SK-N-DZ (cell line): ENCODE measurements at regions not wholly inside any gene's neighbourhood (a gene's known extent, or its start where the extent isn't known, plus 50 kb on each side); places are given as distances from the start of the nearest gene placed in this dataset.
"Not testable (repeated sequence)": the region's sequence is repeated elsewhere in the genome, so short reads cannot be mapped to it uniquely, and the experiment has no call there.

Experiments used
- DNase-seq: peaks from one replicate; pipeline ENCODE4 v3.0.0-alpha.2; 2015; ENCODE audit warnings: low spot score

DNA sequence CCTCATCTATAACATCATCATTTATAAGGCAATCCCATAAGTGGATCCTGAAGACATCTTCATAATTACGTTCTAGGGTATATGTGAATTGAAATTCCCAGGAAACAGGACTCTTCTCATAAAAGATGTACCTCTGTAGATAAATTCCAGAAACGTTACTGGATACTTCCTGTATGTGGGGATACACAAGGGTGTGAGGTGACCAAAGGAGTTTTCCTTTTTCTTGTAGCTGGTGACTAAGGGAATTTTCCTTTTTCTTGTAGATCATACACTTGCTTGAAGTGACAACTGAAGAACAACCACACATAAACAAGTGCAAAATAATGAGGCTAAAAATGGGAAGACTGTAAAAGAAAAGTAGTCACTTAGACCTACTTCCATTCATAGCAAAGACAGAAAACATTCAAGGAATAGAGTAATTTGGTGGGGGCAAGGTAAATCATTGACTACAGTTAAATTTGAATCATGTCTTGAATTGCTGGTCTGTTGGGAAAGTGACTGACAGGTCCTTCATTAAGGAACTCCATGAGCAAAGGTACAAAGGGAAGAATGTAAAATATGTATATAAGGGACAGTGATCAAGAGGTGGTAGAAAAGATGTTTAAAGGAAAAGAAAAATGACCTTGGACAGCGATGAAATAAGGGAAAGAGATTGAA is 53.2 kb upstream of the UBE2E3 start:
- DNase-seq = no peak

DNA sequence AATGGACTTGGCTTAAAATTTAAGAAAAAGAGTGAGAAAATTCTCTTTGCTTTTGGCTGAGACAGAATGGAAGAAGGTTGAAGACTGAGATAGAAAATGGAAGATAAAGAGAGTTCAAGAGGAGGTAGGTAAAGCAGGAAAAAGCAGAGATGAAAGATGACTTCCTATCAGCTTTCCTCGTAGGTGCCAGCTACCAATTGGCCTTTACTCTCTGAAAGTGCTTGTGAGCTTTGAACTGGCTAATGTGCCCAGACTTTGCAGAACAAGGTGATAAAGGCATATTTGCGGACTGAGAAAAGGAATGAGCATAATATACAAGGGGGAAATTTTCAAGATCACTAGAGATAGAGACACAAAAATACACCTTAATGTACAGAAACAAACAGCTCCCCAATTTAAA is 54.7 kb upstream of the UBE2E3 start:
- DNase-seq = no peak

DNA sequence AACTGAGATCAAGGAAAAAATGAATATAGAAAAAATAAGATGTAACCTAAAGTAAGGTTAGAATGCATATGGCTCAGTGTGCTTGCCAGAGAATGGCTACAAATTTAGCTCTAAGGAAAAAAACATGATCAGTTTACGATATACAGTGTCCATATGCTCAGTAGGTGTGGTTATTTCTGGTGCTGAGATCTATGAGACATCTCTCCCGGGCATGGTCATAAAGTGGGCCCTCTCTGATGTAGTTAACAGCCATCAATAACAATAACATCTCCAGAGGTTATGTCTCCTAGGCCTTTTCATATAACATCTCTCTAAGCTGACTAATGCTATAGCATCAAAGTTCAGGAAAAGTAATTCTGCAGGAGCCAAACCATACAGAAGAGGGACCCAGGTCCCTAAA is 56.3 kb upstream of the UBE2E3 start:
- no peak for DNase-seq

DNA sequence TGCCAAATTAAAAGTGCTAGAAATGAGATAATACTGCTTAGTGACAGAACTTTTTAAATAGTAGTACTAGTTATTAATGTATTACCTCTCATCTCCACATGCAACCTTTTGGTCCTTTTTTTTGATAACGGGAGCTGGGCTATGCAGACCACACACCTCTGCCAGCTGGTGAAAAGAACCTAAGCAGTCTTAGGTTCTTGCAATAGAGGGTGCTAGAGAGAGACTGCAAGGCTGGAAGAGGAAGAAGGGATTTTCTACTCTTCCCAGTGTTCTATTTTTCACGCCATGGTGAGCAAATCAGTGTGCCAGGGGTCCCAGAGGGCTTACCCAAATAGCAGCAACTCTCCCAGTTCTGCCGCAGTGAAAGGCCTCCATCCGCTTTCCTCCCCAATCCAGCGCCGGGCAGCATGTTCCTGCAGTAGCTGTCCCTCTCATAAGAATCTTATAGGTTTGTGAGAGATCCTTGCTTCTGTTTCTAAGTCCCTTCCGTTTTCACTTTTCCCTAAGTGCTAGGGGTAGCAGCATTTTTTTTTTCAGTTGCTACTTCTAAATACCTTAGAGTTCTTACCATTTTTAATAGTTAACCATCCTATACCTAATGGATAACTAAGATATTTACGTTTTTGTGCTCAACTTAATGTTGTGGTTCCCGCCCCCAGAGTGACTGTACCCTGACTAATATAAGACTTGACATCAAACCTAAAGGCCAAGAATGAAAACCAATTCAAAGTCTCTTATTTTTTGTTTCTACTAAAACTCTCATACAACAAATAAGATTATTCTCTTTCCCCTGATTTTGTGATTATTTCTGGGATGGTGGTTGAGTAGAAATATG is 69.4 kb upstream of the UBE2E3 start:
- DNase-seq = no peak

DNA sequence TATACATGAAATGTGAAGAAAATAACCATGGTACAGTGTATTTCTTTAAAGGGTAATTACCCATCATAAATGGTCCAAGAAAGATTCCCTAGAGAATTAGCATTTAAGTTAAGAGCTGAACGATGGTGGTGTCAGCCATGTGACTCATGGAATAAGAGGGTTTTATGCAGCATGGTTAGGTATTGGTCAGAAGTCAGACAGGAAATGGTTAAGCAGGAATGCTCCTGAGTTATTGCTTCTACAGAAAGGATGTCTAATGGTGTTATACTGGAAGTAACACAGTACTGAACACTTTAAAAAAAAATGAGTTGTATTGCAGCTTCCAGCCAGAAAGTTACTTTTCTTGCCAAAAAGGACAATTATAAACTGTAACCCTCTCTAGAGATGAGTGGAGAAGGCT is 72.7 kb upstream of the UBE2E3 start:
- DNase-seq = no peak

DNA sequence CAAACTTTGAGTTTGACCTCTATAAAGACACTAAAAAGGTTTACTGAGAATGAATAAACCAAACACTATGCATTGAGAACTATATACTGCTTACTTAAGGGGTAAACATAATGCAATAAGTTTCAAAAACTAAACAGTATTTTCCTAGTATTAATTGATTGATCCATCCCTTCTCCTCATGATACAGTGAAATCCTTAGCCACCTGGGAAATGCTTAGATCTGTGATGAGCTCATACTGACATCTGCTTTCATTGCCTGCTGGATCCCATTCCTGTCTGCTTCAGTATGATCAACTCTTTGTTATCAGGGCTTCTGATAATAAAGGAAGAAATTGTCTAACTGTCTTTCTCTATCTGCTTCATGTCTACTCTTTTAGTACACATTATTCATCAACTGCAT is 74.9 kb upstream of the UBE2E3 start:
- DNase-seq = no peak

DNA sequence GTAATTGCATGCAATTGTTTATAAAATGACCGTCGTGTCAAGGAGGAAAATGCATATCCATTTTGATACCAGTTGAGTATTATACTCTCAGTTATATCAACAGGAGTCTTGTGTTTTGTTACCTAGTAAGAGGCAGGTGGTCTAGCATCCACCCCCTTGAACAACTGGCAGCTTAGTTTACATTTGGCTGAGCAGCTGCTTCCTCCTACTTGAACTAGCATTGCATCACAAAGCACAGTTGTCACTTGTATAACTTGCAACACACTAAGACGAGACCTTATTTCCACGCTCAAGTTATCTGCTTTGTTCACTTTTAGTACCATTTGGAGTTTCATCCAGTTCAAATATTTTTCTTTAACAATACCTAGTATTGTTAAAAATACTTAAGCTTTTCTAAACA is 75.4 kb upstream of the UBE2E3 start:
- DNase-seq = no peak

DNA sequence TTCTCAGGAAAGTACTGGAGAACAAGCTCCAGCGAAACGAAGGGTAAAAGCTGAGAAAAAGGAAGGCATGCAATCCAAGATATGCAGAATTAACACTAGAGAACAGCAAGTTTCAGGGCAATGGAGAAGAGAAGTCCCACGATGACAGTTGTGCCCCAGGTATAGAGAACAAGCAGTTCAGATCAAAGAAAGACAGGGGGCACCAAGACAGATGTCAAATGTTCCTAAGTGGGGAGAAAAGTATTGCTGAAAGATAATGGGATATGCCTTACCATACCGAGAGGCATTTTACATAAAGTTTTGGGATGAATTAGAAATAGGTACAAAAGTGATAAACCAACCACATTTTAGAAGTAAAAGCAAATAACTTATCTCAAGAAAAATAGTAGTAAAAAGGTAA is 79.1 kb upstream of the UBE2E3 start:
- DNase-seq = no peak

DNA sequence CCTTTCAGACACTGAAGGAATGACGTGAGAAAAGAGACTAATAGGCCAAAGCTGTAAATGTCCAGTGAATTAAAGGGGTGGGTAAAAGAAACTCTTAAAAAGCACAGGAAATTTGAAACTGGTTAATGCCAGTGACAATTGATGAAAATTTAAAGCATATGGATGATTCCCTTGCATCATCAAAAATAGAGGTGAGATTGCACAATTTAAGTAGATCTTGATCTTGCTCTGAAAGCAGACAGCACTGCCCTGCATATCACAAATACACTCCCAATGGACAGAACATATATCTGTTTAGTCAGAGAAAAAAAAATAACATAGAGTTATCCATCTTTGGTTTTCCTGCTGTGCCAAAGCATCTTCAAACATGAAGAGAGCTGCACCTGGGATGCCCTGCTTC is 86.7 kb upstream of the UBE2E3 start:
- no peak for DNase-seq

DNA sequence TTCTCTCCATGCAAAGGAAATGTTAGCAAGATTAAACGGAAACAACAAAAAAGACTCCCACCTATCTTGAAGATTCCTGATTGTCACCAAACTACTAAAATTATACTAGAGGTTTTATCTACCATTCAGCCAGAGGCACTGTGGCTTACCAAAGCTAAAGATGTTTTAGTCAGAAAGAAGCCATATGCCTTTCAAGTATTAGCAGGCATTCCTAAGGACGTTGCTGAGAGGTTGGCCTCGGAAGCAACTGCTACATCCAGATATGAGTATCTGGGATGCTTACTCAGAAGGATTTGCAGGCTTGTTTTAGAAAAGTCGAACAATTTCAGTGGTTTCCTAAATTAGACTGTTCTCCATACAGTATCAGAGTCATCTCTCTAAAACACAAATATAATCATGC is 88.3 kb upstream of the UBE2E3 start:
- no peak for DNase-seq

DNA sequence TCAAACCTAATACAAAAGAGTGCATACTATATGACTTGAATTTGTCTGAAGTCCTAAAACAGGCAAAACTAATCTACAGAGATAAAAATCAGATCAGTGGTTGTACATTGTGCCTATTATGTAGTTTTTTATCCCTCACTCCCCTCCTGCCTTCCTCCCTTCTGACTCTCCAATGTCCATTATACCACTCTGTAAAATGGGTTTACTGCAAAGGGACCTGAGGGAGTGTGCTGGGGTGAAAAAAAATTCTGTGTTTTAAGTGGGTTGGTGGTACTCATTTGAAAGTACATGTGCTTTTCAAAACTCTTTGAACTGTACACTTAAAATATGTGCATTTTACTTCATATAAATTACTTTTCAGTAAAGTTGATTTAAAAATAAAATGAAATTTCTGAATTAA is 89.0 kb upstream of the UBE2E3 start:
- no peak for DNase-seq

DNA sequence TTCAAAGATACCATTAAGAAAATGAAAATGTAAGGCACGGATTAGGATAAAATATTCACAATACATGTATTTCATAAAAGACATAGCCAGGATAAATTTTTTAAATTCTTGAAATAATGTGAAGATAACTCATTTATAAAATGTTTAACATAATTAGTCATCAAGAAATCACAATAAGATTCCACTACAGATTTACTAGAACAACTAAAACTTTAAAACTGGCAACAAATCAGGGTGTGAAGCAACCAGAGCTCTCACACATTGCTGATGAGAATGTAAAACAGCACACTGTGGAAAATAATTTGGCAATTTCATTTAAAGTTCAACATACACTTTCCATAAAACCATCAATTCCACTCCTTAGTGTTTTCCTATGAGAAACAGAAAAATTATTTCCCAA is 89.6 kb upstream of the UBE2E3 start:
- DNase-seq = no peak

DNA sequence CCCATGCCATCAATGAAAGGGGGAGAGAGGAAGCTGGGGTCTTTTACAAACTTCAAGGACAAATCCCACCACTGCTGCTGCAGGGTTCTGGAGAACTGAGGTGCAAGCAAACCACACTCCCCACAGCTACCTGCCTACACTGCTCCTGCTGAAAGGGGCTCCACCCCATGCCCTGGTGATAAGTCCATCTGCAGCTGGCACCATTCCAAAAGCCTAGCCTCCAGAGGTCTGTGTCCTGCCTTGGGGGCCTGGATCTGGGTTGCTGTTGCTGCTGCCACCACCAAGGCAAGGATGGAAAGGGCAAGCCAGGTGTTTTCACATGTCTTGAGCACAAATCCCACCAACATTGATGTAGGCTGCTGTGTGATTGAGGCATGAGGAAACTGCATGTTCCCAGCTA is 97.4 kb upstream of the UBE2E3 start:
- no peak for DNase-seq

DNA sequence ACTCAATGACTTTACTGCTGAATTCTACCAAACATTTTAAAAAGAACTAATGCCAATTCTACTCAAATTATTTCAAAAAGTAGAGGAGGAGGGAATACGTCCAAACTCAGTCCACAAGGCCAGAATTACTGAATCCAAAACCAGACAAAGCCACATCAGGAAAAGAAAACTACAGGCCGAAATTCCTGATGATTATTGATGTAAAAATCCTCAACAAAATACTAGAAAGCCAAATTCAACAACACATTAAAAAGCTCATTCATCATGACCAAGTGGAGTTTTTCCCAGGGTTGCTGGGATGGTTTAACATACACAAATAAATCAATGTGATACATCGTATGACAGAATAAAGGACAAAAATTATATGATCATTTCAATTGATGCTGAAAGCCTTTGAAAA is 103.9 kb upstream of the UBE2E3 start:
- DNase-seq = no peak

DNA sequence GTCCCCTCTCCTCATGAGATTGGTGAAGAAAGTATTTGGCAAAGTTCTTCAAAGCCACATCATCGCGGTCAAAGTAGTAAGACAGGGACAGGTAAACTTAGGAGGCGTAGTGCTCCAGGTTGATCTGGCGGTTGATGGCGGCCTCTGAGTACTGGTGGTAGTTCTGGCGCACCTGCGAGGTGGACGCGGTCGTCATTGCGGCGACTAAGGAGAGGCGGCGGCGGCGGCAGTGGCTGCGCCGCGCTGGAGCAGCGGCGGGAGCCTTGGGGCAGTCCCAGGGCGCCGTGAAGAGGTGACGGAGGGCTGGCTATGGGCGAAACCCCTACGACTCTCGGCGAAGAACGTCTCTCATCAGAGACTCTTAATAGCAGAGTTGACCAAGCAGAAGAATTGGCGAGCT is 107.2 kb upstream of the UBE2E3 start:
- no peak for DNase-seq

DNA sequence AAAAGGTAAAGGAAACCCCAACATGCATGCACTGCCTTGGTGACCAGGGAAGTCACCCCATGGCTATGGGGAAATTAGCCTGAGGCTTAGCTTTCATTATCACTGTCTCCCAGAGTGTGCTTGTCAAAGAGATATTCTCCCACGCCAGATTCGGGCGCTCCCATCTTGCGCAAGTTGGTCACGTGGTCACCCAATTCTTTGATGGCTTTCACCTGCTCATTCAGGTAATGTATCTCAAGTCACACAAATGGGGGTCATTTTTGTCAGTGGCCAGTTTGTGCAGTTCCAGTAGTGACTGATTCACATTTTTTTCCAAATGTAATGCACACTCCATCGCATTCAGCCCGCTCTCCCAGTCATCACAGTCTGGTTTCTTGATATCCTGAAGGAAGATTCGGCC is 107.6 kb upstream of the UBE2E3 start:
- not testable (repeated sequence) for DNase-seq

DNA sequence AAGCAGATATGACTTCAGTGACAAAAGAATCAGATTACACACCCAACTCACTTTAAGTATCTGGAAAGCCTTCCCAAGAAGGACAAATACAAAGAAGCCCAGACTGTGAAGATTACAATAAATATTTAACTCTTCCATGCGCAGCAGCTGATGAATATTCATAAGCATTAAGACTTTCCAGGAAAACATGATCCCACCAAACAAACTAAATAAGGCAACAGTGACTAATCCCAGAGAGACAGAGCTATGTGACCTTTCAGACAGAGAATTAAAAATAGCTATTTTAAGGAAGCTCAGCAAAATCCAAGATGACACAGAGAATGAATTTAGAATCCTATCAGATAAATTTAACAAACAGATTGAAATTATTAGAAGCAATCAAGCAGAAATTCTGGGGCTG is 108.2 kb upstream of the UBE2E3 start:
- DNase-seq = no peak

DNA sequence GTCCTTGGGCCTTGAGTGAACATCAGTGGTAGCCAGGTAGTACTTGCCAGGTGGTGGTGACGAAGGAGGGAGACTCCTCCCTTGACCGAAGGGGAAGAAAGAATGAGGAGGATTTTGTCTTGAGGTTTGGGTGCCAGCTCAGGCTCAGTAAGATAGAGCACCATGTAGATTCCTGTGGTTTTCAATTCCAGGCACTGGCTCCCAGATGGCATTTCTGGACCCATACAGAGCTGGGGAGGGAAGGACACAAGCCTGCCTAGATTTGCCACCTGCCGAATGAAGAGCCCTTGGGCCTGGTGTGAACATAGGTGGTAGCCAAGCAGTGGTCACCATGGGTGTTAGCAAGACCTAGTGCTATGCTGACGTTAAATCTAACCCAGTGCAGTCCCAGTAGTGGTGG is 108.8 kb upstream of the UBE2E3 start:
- no peak for DNase-seq

DNA sequence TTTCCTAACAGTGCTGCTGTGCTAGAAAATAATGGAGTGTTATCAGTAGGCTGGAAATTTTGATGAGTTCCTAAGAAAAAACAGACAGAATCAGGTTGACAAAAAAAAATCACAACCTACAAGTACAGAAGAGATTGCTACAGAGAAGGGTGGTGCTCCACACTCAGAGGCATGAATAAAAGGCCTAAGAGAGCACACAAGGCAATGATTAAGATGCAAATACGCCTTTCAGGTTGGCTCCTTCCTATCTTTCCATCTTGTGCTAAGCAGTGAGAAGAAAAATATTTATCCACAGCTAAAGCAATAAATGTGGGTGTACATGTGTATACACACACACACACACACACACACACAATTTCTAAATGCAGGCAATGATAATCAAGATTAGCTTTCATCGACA is 130.6 kb upstream of the UBE2E3 start:
- no peak for DNase-seq

DNA sequence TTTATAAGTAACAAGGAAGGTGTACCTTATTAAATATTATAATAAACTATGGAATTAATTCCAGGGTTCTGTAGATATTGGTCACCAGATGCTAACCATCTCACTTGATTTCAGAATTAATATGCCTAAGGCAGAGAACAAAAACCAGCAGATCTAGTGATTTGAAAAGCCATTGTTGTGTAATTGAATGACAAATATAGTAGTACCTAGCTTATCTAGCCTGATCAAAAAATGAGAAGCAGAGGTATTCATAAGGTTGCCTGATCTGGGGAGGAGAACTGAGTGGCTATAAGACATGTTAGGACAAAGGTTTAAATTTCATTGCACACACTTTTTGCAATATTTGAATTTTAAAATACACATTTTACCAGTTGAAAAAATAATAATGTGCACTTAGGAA is 132.0 kb upstream of the UBE2E3 start:
- no peak for DNase-seq

DNA sequence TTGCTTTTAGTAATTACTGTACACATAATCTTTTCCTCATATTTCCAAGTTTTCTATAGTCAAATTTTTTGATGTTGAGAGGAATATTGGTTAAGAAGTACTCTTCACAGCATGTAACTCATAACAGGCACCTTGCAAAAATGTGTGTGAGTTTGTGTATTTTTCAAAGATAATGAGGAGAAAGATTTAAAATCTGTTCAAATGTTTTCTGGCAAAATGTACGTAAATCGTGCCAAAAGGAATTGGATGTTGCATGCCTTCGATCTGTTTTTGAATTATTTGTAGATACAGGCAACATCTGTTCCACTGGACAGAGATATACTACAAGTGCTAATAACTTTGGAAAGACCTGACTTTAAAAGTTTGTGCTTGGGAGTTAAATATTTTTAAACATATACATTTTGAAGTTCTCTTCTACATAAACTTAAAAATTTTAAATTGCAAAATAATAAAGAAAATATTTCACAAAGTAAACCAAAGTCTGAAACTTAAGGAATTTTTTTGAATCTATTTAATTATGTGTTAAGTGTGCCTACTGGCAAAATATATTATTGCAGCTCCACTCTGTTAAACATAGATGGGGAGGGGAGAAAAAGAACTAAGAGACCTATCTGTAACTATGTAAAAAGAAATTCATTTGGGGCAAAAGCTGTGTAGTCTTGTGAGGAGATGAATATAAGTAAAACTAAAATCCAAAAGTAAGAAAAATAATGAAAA is 133.5 kb upstream of the UBE2E3 start:
- no peak for DNase-seq

DNA sequence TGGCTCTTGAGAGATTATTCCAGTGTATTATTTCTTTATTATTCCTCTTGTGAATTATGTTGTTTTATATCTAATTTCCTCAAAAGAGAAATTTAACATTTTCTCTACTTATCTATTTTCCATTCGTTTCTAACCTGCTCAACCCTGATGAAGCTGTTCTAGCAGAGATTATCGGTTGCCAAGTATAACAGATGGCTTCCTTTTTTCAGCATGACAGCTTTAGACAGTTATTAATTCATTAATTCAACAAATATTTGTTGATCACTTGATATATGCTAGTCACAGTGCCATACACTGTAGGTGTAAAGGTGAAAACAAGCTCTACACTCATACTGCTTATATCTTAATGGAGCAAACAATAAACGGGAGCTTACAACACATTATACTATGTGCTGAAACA is 137.9 kb upstream of the UBE2E3 start:
- no peak for DNase-seq

DNA sequence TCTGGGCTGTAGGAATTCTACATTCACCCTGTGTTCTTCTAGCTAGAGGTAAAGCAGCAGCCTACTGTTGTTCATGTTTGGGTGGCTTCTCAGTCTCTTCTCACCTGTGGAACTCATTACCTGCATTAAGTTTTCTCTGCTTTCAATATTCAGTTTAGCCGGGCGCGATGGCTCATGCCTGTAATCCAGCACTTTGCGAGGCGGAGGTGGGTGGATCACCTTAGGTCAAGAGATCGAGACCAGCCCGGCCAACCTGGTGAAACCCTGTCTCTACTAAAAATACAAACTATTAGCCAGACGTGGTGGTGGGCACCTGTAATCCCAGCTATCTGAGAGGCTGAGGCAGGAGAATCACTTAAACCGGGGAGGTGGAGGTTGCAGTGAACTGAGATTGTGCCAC is 139.8 kb upstream of the UBE2E3 start:
- no peak for DNase-seq
